ENCODE measurements at regions not wholly inside any gene's neighbourhood (a gene's known extent, or its start where the extent isn't known, plus 50 kb on each side); places are given as distances from the start of the nearest gene placed in this dataset.
"Not testable (repeated sequence)": the region's sequence is repeated elsewhere in the genome, so short reads cannot be mapped to it uniquely, and the experiment has no call there.

GRCh38 chr17:22090263-22090935 lies 398.1 kb downstream of the KCNJ18 start:
- Histone ChIP-seq H3F3A (ENCODE audit: insufficient read depth, low read length, poor library complexity, severe bottlenecking) (no peaks in the 10 kb centered on the region), H3K4me2 (ENCODE audit: low read length) (no peak overlapping the region), H3K79me2 (replicated peaks; ENCODE audit: insufficient read depth, low read length) (no peaks in the 10 kb centered on the region), H3K27ac (ENCODE audit: low read length) (no peak overlapping the region), H2AFZ (ENCODE audit: low read depth, low read length) (no peak overlapping the region), H3K9me2 (ENCODE audit: insufficient read depth, low read length) (no peaks in the 10 kb centered on the region), H3K9ac (ENCODE audit: low read length) (no peak overlapping the region), H3K9me3 (ENCODE audit: low read length) (no peaks in the 10 kb centered on the region), H3K4me3 (ENCODE audit: low read length) (no peak overlapping the region), H3K27me3 (ENCODE audit: insufficient read depth, low read depth, low read length) (no peaks in the 10 kb centered on the region), H3K36me3 (ENCODE audit: insufficient read depth, low read length) (no peaks in the 10 kb centered on the region), H4K20me1 (ENCODE audit: insufficient read depth) (no peaks in the 10 kb centered on the region)
- TF ChIP-seq SMC3 (conservative IDR thresholded peaks at IDR 0.05; ENCODE audit: poor library complexity) (no peak), REST (IDR thresholded peaks at IDR 0.05; ENCODE audit: borderline replicate concordance) (no peak), RAD21 (conservative IDR thresholded peaks at IDR 0.05) (no peak), EZH2 (IDR thresholded peaks at IDR 0.05; ENCODE audit: borderline replicate concordance, insufficient read depth, low read length, poor library complexity, severe bottlenecking) (no peak), POLR2AphosphoS5 (IDR thresholded peaks at IDR 0.05) (no peak)

GRCh38 chr17:22091041-22091679 lies 398.8 kb downstream of the KCNJ18 start:
- Histone ChIP-seq H3K9ac (ENCODE audit: low read length) (peak overlapping the region; percentile 26), H3K27ac (ENCODE audit: low read length) (peak overlapping the region; percentile 49), H3K4me3 (ENCODE audit: low read length) (peak overlapping the region; percentile 55)
- not testable (repeated sequence) for H3K36me3 ChIP-seq (ENCODE audit: insufficient read depth, low read length); H3K4me2 ChIP-seq (ENCODE audit: low read length); H4K20me1 ChIP-seq (ENCODE audit: insufficient read depth); H3F3A ChIP-seq (ENCODE audit: insufficient read depth, low read length, poor library complexity, severe bottlenecking); H2AFZ ChIP-seq (ENCODE audit: low read depth, low read length); H3K9me3 ChIP-seq (ENCODE audit: low read length); H3K27me3 ChIP-seq (ENCODE audit: insufficient read depth, low read depth, low read length); H3K9me2 ChIP-seq (ENCODE audit: insufficient read depth, low read length); H3K79me2 ChIP-seq (replicated peaks; ENCODE audit: insufficient read depth, low read length)

GRCh38 chr17:22091840-22092239 lies 399.5 kb downstream of the KCNJ18 start:
- not testable (repeated sequence) for H3K9ac ChIP-seq (ENCODE audit: low read length); H3K4me3 ChIP-seq (ENCODE audit: low read length); H3K79me2 ChIP-seq (replicated peaks; ENCODE audit: insufficient read depth, low read length); H3K27me3 ChIP-seq (ENCODE audit: insufficient read depth, low read depth, low read length); H3K9me2 ChIP-seq (ENCODE audit: insufficient read depth, low read length); H3K4me2 ChIP-seq (ENCODE audit: low read length); H3F3A ChIP-seq (ENCODE audit: insufficient read depth, low read length, poor library complexity, severe bottlenecking); H4K20me1 ChIP-seq (ENCODE audit: insufficient read depth); H3K36me3 ChIP-seq (ENCODE audit: insufficient read depth, low read length); H3K27ac ChIP-seq (ENCODE audit: low read length); H2AFZ ChIP-seq (ENCODE audit: low read depth, low read length); H3K9me3 ChIP-seq (ENCODE audit: low read length)

GRCh38 chr17:22095414-22095813 lies 403.1 kb downstream of the KCNJ18 start:
- H3F3A ChIP-seq (ENCODE audit: insufficient read depth, low read length, poor library complexity, severe bottlenecking); H4K20me1 ChIP-seq (ENCODE audit: insufficient read depth); H3K4me3 ChIP-seq (ENCODE audit: low read length); H3K27me3 ChIP-seq (ENCODE audit: insufficient read depth, low read depth, low read length); H3K9ac ChIP-seq (ENCODE audit: low read length); H3K9me3 ChIP-seq (ENCODE audit: low read length); H3K4me2 ChIP-seq (ENCODE audit: low read length); H3K36me3 ChIP-seq (ENCODE audit: insufficient read depth, low read length); H3K27ac ChIP-seq (ENCODE audit: low read length); H3K79me2 ChIP-seq (replicated peaks; ENCODE audit: insufficient read depth, low read length); H3K9me2 ChIP-seq (ENCODE audit: insufficient read depth, low read length); H2AFZ ChIP-seq (ENCODE audit: low read depth, low read length): not testable (repeated sequence)

GRCh38 chr17:22099633-22100032 lies 407.3 kb downstream of the KCNJ18 start:
- not testable (repeated sequence) for H3K4me3 ChIP-seq (ENCODE audit: low read length); H3K36me3 ChIP-seq (ENCODE audit: insufficient read depth, low read length); H3K9ac ChIP-seq (ENCODE audit: low read length); H3K79me2 ChIP-seq (replicated peaks; ENCODE audit: insufficient read depth, low read length); H3F3A ChIP-seq (ENCODE audit: insufficient read depth, low read length, poor library complexity, severe bottlenecking); H3K27me3 ChIP-seq (ENCODE audit: insufficient read depth, low read depth, low read length); H3K9me3 ChIP-seq (ENCODE audit: low read length); H3K9me2 ChIP-seq (ENCODE audit: insufficient read depth, low read length); H2AFZ ChIP-seq (ENCODE audit: low read depth, low read length); H3K27ac ChIP-seq (ENCODE audit: low read length); H4K20me1 ChIP-seq (ENCODE audit: insufficient read depth); H3K4me2 ChIP-seq (ENCODE audit: low read length)
